Cardiac fibroblast (primary cell): ENCODE measurements at regions not wholly inside any gene's neighbourhood (a gene's known extent, or its start where the extent isn't known, plus 50 kb on each side); places are given as distances from the start of the nearest gene placed in this dataset.

Experiments
- DNase-seq, 2 donors: peaks; one replicate each; pipeline versions ENCODE4 v3.0.0 to v3.0.0-alpha.2; 2010; ENCODE audit warnings: low read depth in 2 of 2
- H3K4me3 ChIP-seq, 2 donors: replicated peaks in 1 of 2; 1 replicate in 1 of 2; 2 replicates in 1 of 2; pipeline ENCODE4 v1.5.1; 2011; ENCODE audit warnings: low read depth in 2 of 2, low read length in 2 of 2, mild to moderate bottlenecking in 2 of 2, moderate library complexity in 1 of 2
- TF ChIP-seq, protein P1 (sequence below): IDR thresholded peaks from one replicate; pipeline ENCODE4 v1.5.1; 2011; ENCODE audit warnings: low read depth, mild to moderate bottlenecking, low read length, inconsistent platforms

DNA sequence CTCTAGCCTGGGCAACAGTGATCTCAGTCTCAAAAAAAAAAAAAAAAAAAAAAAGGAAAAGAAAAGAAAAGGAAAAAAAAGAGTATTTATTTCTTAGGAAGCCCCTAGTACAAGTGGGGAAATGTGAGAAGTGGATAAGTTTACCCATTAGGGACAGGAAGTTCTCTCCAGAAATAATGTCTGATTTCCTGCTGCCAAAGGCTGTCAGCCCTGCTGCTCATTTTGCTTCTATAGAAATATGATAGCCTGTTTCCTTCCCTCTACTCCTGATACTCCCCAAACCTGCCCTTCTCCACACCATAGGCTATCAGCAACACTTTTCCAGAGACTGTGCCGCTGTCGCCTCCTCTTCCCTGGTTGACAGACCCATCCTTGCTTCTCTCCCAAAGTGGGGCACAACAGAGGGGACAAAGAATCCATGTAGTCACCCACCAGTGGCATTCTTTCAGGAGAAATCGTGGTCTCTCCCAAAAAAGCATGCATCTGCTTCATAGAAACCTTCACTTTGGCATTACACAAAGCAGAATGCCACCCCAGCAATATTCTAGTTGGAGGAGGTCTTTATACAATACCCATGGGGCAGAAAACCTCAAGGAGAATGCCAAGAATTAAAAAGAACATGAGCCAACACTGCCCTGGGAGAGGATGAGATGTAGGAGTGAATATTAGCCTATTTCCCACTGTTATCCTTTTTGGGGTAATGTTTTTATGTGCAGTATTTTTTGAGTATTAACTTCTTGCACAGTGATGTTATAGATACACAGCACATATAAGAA is 166.3 kb upstream of the NR5A2 start:
- DNase-seq: peak; percentile 13 to 62
- H3K4me3 ChIP-seq: no peak overlapping the region
- TF ChIP-seq, protein P1, sequence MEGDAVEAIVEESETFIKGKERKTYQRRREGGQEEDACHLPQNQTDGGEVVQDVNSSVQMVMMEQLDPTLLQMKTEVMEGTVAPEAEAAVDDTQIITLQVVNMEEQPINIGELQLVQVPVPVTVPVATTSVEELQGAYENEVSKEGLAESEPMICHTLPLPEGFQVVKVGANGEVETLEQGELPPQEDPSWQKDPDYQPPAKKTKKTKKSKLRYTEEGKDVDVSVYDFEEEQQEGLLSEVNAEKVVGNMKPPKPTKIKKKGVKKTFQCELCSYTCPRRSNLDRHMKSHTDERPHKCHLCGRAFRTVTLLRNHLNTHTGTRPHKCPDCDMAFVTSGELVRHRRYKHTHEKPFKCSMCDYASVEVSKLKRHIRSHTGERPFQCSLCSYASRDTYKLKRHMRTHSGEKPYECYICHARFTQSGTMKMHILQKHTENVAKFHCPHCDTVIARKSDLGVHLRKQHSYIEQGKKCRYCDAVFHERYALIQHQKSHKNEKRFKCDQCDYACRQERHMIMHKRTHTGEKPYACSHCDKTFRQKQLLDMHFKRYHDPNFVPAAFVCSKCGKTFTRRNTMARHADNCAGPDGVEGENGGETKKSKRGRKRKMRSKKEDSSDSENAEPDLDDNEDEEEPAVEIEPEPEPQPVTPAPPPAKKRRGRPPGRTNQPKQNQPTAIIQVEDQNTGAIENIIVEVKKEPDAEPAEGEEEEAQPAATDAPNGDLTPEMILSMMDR: no peak

DNA sequence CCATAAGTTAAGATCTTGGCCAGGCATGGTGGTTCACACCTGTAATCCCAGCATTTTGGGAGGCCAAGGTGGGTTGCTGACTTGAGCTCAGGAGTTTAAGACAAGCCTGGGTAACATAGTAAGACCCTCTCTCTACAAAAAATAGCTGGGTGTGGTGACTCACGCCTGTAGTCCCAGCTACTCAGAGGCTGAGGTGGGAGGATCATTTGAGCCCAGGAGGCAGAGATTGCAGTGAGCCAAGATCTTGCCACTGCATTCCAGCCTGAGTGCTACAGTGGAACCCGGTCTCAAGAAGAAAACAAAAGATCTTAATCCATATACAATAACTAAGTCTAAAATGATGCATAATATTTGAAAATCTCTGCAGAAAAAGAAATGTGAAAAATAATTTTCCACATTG is 165.5 kb upstream of the NR5A2 start:
- TF ChIP-seq, protein P1: no peak
- no peak overlapping the region for H3K4me3 ChIP-seq
- DNase-seq: no peak

GRCh38 chr1:199866210-199866617 is 161.3 kb upstream of the NR5A2 start:
- no peak for DNase-seq
- H3K4me3 ChIP-seq: no peak overlapping the region
- TF ChIP-seq, protein P1: no peak

- DNase-seq: peak in 1 of 2 donors; percentile 25
- TF ChIP-seq, protein P1: no peak
Observed at GRCh38 chr1:199867601-199868000, 159.9 kb upstream of the NR5A2 start.

DNA sequence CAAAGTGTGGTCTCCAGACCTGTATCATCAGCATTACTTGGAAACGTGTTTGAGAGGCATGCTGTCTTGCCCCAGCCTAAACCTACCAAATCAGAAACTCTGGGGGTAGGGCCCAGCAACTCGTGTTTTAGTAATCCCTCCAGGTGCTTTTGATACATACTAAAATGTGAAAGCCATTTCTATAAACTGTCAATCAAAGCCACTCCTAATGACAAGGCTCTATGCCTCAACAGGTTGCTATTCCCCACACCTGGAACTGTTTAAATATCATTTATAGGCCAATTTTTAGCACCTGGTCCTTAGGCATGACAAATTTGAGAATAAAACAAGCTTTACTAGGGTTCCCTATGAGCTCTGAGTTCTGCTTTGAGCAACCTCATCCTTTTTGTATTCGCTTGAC is 158.7 kb upstream of the NR5A2 start:
- DNase-seq: no peak
- TF ChIP-seq, protein P1: no peak
- no peak overlapping the region for H3K4me3 ChIP-seq

More at GRCh38 chr1:199867601-199868000, 159.9 kb upstream of the NR5A2 start:
- no peak overlapping the region for H3K4me3 ChIP-seq

DNA sequence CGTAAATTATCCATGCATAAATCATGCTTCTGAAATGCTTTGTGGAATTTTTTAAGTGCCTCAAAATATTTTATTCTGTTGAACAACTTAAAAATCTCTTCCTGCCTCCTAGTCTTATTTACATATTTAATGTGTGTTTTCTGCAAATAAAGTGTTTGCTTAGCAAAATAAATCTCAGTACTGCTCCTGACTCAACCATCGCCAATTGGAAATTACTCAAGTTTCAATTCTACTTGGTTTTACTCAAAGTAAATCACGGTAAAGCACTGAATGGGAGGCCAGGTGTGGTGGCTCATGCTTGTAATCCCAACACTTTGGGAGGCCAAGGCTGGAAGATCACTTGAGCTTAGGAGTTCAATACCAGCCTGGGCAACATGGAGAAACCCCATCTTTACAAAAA is 152.2 kb upstream of the NR5A2 start:
- no peak for DNase-seq

More for the DNA sequence above, 152.2 kb upstream of the NR5A2 start:
- H3K4me3 ChIP-seq: no peak overlapping the region
- TF ChIP-seq, protein P1: no peak
